SK-N-SH (cell line): ENCODE measurements at regions not wholly inside any gene's neighbourhood (a gene's known extent, or its start where the extent isn't known, plus 50 kb on each side); places are given as distances from the start of the nearest gene placed in this dataset.

Source experiments
- CTCF ChIA-PET: fragments of 300-600, 350-600 bp; formaldehyde crosslinking; extraction: SDS; loops from one replicate; lab custom pipeline; 2021; lab: Yijun Ruan, JAX
- POLR2A ChIA-PET: fragments of 350-600 bp; sonication (Branson Sonifier 250); formaldehyde crosslinking; extraction: SDS; loops from one replicate; lab custom pipeline; 2020; ENCODE audit warnings: antibody characterized with exemption, inconsistent platforms; lab: Yijun Ruan, JAX
- DNase-seq: peaks from one replicate; pipeline ENCODE4 v3.0.0; 2012
- H2AFZ ChIP-seq: fragments of 200-600 bp; sonication (generic); 2 replicates; pipeline ENCODE4 v1.8.1; 2016; ENCODE audit warnings: antibody characterized with exemption, mild to moderate bottlenecking, low read depth
- H3F3A ChIP-seq: fragments of 200-600 bp; sonication (generic); replicated peaks from 2 replicates; pipeline ENCODE3; 2016; ENCODE audit warnings: antibody characterized with exemption, mild to moderate bottlenecking; ENCODE audit not compliant: insufficient read depth
- H3K27ac ChIP-seq, 2 experiments: fragments of 200-500 bp in 1 of 2; fragments of 200-600 bp in 1 of 2; sonication (Bioruptor generic) in 1 of 2; sonication (generic), shearing (Covaris generic) in 1 of 2; 2 replicates each; pipeline versions ENCODE4 v1.5.1 to v1.6.1; 2014 to 2016; ENCODE audit warnings: low read depth in 2 of 2, inconsistent platforms in 1 of 2, low read length in 1 of 2, mild to moderate bottlenecking in 1 of 2, mixed read lengths in 1 of 2
- H3K27me3 ChIP-seq: fragments of 200-600 bp; sonication (generic), shearing (Covaris generic); 2 replicates; pipeline ENCODE4 v1.6.1; 2016; ENCODE audit warnings: mixed run types; ENCODE audit not compliant: insufficient read depth
- H3K36me3 ChIP-seq, 2 experiments: fragments of 200-500 bp in 1 of 2; fragments of 200-600 bp in 1 of 2; sonication (Bioruptor generic) in 1 of 2; sonication (generic) in 1 of 2; replicated peaks in 1 of 2; 2 replicates each; pipeline versions ENCODE3 to v1.5.1; 2014 to 2016; ENCODE audit warnings: low read length in 1 of 2, mild to moderate bottlenecking in 1 of 2; ENCODE audit not compliant: insufficient read depth in 2 of 2, control insufficient read depth in 1 of 2
- H3K4me1 ChIP-seq, 2 experiments: fragments of 200-500 bp in 1 of 2; fragments of 200-600 bp in 1 of 2; sonication (Bioruptor generic) in 1 of 2; sonication (generic), shearing (Covaris generic) in 1 of 2; 2 replicates each; pipeline versions ENCODE4 v1.5.1 to v1.6.1; 2014 to 2016; ENCODE audit warnings: low read depth in 1 of 2, low read length in 1 of 2, mixed run types in 1 of 2; ENCODE audit not compliant: insufficient read depth in 2 of 2, control insufficient read depth in 1 of 2
- H3K4me2 ChIP-seq: fragments of 200-600 bp; sonication (generic), shearing (Covaris generic); 2 replicates; pipeline ENCODE4 v1.6.1; 2017; ENCODE audit warnings: mixed run types
- H3K4me3 ChIP-seq, 2 experiments: fragments of 200-500 bp in 1 of 2; fragments of 200-600 bp in 1 of 2; sonication (Bioruptor generic) in 1 of 2; sonication (generic), shearing (Covaris generic) in 1 of 2; 2 replicates each; pipeline versions ENCODE4 v1.5.1 to v1.8.1; 2014 to 2016; ENCODE audit warnings: low read depth in 2 of 2, inconsistent platforms in 1 of 2, low read length in 1 of 2, mild to moderate bottlenecking in 1 of 2, mixed read lengths in 1 of 2, moderate library complexity in 1 of 2
- H3K79me2 ChIP-seq: fragments of 200-600 bp; sonication (generic); 2 replicates; pipeline ENCODE4 v1.8.1; 2017; ENCODE audit warnings: mild to moderate bottlenecking; ENCODE audit not compliant: insufficient read depth
- H3K9ac ChIP-seq: fragments of 200-600 bp; sonication (generic); 2 replicates; pipeline ENCODE4 v1.6.1; 2017; ENCODE audit warnings: mixed run types
- H3K9me2 ChIP-seq: fragments of 200-600 bp; sonication (generic); 2 replicates; pipeline ENCODE4 v1.6.1; 2017; ENCODE audit warnings: mixed run types
- H3K9me3 ChIP-seq: fragments of 200-600 bp; sonication (generic); 2 replicates; pipeline ENCODE4 v1.6.1; 2017; ENCODE audit warnings: mixed run types, mild to moderate bottlenecking, moderate library complexity
- H4K20me1 ChIP-seq: fragments of 200-600 bp; sonication (generic); 2 replicates; pipeline ENCODE4 v1.6.1; 2017; ENCODE audit warnings: mild to moderate bottlenecking, mixed run types; ENCODE audit not compliant: insufficient read depth
- FOXJ3 ChIP-seq: sonication (generic); formaldehyde crosslinking; IDR thresholded peaks from 2 replicates; pipeline ENCODE4 v1.5.1; 2020; ENCODE audit warnings: mild to moderate bottlenecking, missing genetic modification reagents
- MEF2A ChIP-seq: IDR thresholded peaks from 2 replicates; pipeline ENCODE4 v1.4.0; 2012; ENCODE audit warnings: low read depth, borderline replicate concordance
- MXI1 ChIP-seq: IDR thresholded peaks from 2 replicates; pipeline ENCODE4 v1.6.1; 2012; ENCODE audit warnings: mild to moderate bottlenecking, low read depth, low read length, improper control_type of control experiment
- POLR2AphosphoS5 ChIP-seq: IDR thresholded peaks from 2 replicates; pipeline ENCODE4 v1.6.1; 2012; ENCODE audit warnings: low read depth, low read length
- RXRA ChIP-seq: IDR thresholded peaks from 2 replicates; pipeline ENCODE4 v1.4.0; 2012; ENCODE audit warnings: low read depth, mild to moderate bottlenecking, borderline replicate concordance
- SIN3A ChIP-seq: IDR thresholded peaks from 2 replicates; pipeline ENCODE4 v1.6.1; 2012; ENCODE audit warnings: low read depth, mild to moderate bottlenecking, low read length, moderate library complexity, borderline replicate concordance
- SMC3 ChIP-seq: IDR thresholded peaks from 2 replicates; pipeline ENCODE4 v1.6.1; 2012; ENCODE audit warnings: low read depth, low read length, improper control_type of control experiment
- TCF12 ChIP-seq: IDR thresholded peaks from 2 replicates; pipeline ENCODE4 v1.4.0; 2012
- WGBS: methylation state at CpG from one replicate; pipeline ENCODE4 v1.1.6; 2017; ENCODE audit warnings: low lambda C conversion rate; 5-methylcytosine and 5-hydroxymethylcytosine counted together
- TF ChIP-seq, protein P1 (sequence below): IDR thresholded peaks from 2 replicates; pipeline ENCODE4 v1.4.0; 2012; ENCODE audit warnings: low read depth, borderline replicate concordance
- TF ChIP-seq, protein P2 (sequence below): IDR thresholded peaks from 2 replicates; pipeline ENCODE4 v1.6.1; 2012; ENCODE audit warnings: mild to moderate bottlenecking, low read depth, low read length, moderate library complexity
- TF ChIP-seq, protein P3 (sequence below): fragments of 150-350 bp; IDR thresholded peaks from 2 replicates; pipeline ENCODE4 v1.6.1; 2016; ENCODE audit warnings: mild to moderate bottlenecking, low read depth, low read length
- TF ChIP-seq, protein P4 (sequence below): fragments of 150-350 bp; IDR thresholded peaks from 2 replicates; pipeline ENCODE4 v1.6.1; 2017; ENCODE audit warnings: antibody characterized with exemption, low read length, low read depth, borderline replicate concordance

DNA sequence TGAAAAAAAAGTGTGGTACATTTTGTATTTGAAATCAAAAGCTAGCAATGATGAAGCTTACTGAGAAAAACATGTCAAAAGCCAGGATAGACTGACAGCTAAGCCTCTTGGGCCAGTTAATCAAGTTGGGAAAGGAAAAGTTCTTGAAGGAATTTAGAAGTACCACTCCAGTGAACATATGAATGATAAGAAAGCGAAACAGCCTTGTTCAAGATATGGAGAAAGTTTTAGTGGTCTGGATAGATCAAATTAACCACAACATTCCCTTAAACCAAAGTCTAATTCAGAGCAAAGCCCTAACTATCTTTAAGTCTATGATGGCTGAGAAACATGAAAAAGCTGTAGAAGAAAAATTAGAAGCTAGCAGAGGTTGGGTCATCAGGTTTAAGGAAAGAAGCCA lies 268.3 kb downstream of the PDHA2 start (continued):
- TF ChIP-seq, protein P1, sequence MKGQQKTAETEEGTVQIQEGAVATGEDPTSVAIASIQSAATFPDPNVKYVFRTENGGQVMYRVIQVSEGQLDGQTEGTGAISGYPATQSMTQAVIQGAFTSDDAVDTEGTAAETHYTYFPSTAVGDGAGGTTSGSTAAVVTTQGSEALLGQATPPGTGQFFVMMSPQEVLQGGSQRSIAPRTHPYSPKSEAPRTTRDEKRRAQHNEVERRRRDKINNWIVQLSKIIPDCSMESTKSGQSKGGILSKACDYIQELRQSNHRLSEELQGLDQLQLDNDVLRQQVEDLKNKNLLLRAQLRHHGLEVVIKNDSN = no peak
- TF ChIP-seq POLR2AphosphoS5 (no peak), SMC3 (no peak), FOXJ3 (CRISPR knock-in tag) (no peak), SIN3A (no peak), RXRA (no peak)
- TF ChIP-seq, protein P2, sequence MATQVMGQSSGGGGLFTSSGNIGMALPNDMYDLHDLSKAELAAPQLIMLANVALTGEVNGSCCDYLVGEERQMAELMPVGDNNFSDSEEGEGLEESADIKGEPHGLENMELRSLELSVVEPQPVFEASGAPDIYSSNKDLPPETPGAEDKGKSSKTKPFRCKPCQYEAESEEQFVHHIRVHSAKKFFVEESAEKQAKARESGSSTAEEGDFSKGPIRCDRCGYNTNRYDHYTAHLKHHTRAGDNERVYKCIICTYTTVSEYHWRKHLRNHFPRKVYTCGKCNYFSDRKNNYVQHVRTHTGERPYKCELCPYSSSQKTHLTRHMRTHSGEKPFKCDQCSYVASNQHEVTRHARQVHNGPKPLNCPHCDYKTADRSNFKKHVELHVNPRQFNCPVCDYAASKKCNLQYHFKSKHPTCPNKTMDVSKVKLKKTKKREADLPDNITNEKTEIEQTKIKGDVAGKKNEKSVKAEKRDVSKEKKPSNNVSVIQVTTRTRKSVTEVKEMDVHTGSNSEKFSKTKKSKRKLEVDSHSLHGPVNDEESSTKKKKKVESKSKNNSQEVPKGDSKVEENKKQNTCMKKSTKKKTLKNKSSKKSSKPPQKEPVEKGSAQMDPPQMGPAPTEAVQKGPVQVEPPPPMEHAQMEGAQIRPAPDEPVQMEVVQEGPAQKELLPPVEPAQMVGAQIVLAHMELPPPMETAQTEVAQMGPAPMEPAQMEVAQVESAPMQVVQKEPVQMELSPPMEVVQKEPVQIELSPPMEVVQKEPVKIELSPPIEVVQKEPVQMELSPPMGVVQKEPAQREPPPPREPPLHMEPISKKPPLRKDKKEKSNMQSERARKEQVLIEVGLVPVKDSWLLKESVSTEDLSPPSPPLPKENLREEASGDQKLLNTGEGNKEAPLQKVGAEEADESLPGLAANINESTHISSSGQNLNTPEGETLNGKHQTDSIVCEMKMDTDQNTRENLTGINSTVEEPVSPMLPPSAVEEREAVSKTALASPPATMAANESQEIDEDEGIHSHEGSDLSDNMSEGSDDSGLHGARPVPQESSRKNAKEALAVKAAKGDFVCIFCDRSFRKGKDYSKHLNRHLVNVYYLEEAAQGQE = no peak

DNA sequence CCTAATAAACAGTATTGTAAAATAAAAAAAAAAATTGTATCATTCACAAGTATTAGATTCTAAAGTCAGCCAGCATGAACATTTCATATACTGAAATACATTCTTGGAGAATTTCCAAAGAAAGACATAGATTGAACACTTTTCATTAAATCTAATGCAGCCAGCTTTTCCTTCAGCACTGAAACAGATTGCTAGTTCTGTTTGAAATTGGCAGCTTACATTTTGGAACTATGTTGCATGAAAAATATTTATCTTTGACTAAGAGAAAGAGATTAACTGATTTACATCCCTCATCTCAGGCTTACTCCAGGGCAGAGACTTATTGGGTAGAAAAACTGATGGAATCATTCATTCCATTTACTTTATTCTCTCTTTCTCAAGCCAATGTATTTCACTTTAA lies 272.7 kb downstream of the PDHA2 start:
- Histone ChIP-seq H3K27ac (no peak overlapping the region), H3K79me2 (no peaks in the 10 kb centered on the region), H3K9ac (no peak overlapping the region), H3K4me1 (no peaks in the 10 kb centered on the region), H3K4me3 (no peak overlapping the region), H3K9me2 (no peaks in the 10 kb centered on the region), H3K9me3 (no peaks in the 10 kb centered on the region), H2AFZ (no peak overlapping the region), H3F3A (no peaks in the 10 kb centered on the region), H4K20me1 (no peaks in the 10 kb centered on the region), H3K36me3 (no peaks in the 10 kb centered on the region), H3K27me3 (no peaks in the 10 kb centered on the region), H3K4me2 (no peak overlapping the region)
- TF ChIP-seq POLR2AphosphoS5 (no peak), MEF2A (no peak), MXI1 (no peak)
- TF ChIP-seq, protein P3, sequence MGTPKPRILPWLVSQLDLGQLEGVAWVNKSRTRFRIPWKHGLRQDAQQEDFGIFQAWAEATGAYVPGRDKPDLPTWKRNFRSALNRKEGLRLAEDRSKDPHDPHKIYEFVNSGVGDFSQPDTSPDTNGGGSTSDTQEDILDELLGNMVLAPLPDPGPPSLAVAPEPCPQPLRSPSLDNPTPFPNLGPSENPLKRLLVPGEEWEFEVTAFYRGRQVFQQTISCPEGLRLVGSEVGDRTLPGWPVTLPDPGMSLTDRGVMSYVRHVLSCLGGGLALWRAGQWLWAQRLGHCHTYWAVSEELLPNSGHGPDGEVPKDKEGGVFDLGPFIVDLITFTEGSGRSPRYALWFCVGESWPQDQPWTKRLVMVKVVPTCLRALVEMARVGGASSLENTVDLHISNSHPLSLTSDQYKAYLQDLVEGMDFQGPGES = no peak
- CTCF ChIA-PET = no interaction called here
- DNase-seq = no peak
- POLR2A ChIA-PET = no interaction called here

DNA sequence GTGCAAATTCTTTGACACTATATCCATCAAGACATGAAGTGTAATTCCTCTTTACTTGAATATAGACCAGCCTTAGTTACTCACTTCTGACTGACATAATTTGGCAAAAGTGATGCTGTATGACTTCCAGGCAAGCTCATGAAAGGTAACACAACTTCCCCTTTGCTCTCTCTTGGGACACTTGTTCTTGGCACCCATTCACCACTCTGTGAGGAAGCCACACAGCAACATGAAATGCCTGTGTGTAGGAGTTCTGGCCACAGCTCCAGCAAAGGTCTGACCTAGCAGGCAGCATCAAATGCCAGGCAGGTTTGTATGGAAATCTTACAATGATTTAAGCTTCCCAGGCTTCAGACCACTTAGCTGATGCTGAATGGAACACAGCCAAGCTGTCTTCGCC lies 280.3 kb downstream of the PDHA2 start:
- Histone ChIP-seq H3K27me3 (no peaks in the 10 kb centered on the region), H3K4me2 (no peak overlapping the region), H3K4me1 (no peaks in the 10 kb centered on the region), H3K9ac (no peak overlapping the region), H3K36me3 (no peaks in the 10 kb centered on the region), H3K79me2 (no peaks in the 10 kb centered on the region), H4K20me1 (no peaks in the 10 kb centered on the region), H3K9me3 (no peaks in the 10 kb centered on the region), H3K4me3 (no peak overlapping the region), H3K9me2 (no peaks in the 10 kb centered on the region), H3K27ac (no peak overlapping the region), H3F3A (no peaks in the 10 kb centered on the region), H2AFZ (no peak overlapping the region)
- no peak for DNase-seq
- no peak for TF ChIP-seq TCF12
- TF ChIP-seq, protein P4, sequence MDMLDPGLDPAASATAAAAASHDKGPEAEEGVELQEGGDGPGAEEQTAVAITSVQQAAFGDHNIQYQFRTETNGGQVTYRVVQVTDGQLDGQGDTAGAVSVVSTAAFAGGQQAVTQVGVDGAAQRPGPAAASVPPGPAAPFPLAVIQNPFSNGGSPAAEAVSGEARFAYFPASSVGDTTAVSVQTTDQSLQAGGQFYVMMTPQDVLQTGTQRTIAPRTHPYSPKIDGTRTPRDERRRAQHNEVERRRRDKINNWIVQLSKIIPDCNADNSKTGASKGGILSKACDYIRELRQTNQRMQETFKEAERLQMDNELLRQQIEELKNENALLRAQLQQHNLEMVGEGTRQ = no peak
- TF ChIP-seq POLR2AphosphoS5 = no peak
- WGBS = 69% methylated on average over 1 of the region's 1 CpG
- POLR2A ChIA-PET = no interaction called here
- CTCF ChIA-PET = interaction anchor here (0.6 kb wide), 1 partner anchor 42 kb away, joined by 3 read pairs; no protein-coding TSS in a partner anchor
